HepG2 (cell line): ENCODE measurements at regions not wholly inside any gene's neighbourhood (a gene's known extent, or its start where the extent isn't known, plus 50 kb on each side); places are given as distances from the start of the nearest gene placed in this dataset.

ENCODE experiments used
- ATAC-seq: fragments of 200-7000 bp; cut with Tn5 transposase; 3 replicates; pipeline ENCODE4 v1.9.1; 2020; ENCODE audit warnings: mild to moderate bottlenecking, moderate library complexity
- BruUV-seq: library from RNA; stranded (reverse); fragments of 400-500 nt; replicated peaks from 2 replicates; lab custom pipeline; 2021; lab: Mats Ljungman, UMichigan
- CTCF ChIA-PET: fragments of 300-600 bp; formaldehyde crosslinking; extraction: SDS; loops from one replicate; lab custom pipeline; 2021; ENCODE audit warnings: low total read pairs, inconsistent platforms, low intra/inter-chr PET ratio; lab: Yijun Ruan, JAX
- POLR2A ChIA-PET: fragments of 350-600 bp; sonication (Branson Sonifier 250); formaldehyde crosslinking; loops from one replicate; lab custom pipeline; 2020; ENCODE audit warnings: antibody characterized with exemption, inconsistent platforms; lab: Yijun Ruan, JAX
- DNase-seq: peaks from one replicate; pipeline ENCODE4 v3.0.0-alpha.2; 2015; ENCODE audit warnings: low spot score
- FAIRE-seq: peaks from 3 replicates; lab custom pipeline; 2011; peaks lifted over from hg19 to GRCh38; lab: Jason Lieb, UNC
- H2AFZ ChIP-seq: one replicate; pipeline ENCODE4 v1.6.1; 2011; ENCODE audit warnings: low read length, inconsistent platforms
- H3K27ac ChIP-seq: fragments of 300-600 bp; 3 replicates; pipeline ENCODE4 v1.8.0; 2011; ENCODE audit warnings: mixed run types, mild to moderate bottlenecking, mixed read lengths, low read length, inconsistent platforms; ENCODE audit not compliant: insufficient read depth; ENCODE audit errors: extremely low read length
- H3K27me3 ChIP-seq, 2 experiments: fragments of 200-600 bp in 1 of 2; 2 replicates in 1 of 2; 3 replicates in 1 of 2; pipeline versions ENCODE4 v1.6.0 to v1.8.0; 2011; ENCODE audit warnings: low read length in 2 of 2, mild to moderate bottlenecking in 2 of 2, moderate library complexity in 2 of 2, inconsistent platforms in 1 of 2; ENCODE audit not compliant: insufficient read depth in 2 of 2, control insufficient read depth in 1 of 2
- H3K36me3 ChIP-seq, 2 experiments: fragments of 200-600 bp in 1 of 2; replicated peaks in 1 of 2; 2 replicates in 1 of 2; 3 replicates in 1 of 2; pipeline versions ENCODE4 v1.5.1 to v1.8.0; 2011; ENCODE audit warnings: low read length in 2 of 2, inconsistent platforms in 1 of 2; ENCODE audit not compliant: insufficient read depth in 2 of 2, control insufficient read depth in 1 of 2
- H3K4me1 ChIP-seq: 2 replicates; pipeline ENCODE4 v1.5.1; 2012; ENCODE audit warnings: low read length, inconsistent platforms; ENCODE audit not compliant: insufficient read depth
- H3K4me2 ChIP-seq: 2 replicates; pipeline ENCODE4 v1.6.0; 2011; ENCODE audit warnings: low read depth, low read length, inconsistent platforms
- H3K4me3 ChIP-seq, 3 experiments: fragments of 200-600 bp in 1 of 3; sonication (generic), shearing (Covaris generic) in 1 of 3; replicated peaks in 1 of 3; 2 replicates each; pipeline ENCODE4 v1.5.1; 2011 to 2016; ENCODE audit warnings: low read length in 3 of 3, inconsistent platforms in 2 of 3, low read depth in 2 of 3, mild to moderate bottlenecking in 2 of 3, control low read depth in 1 of 3, mixed read lengths in 1 of 3; ENCODE audit not compliant: insufficient read depth in 1 of 3
- H3K79me2 ChIP-seq: one replicate; pipeline ENCODE4 v1.6.1; 2011; ENCODE audit warnings: low read length, inconsistent platforms; ENCODE audit not compliant: insufficient read depth
- H3K9ac ChIP-seq: 2 replicates; pipeline ENCODE4 v1.6.0; 2011; ENCODE audit warnings: mild to moderate bottlenecking, low read depth, low read length, inconsistent platforms; ENCODE audit not compliant: insufficient read depth
- H3K9me3 ChIP-seq: 2 replicates; pipeline ENCODE4 v1.5.1; 2012; ENCODE audit warnings: mild to moderate bottlenecking, low read length
- H4K20me1 ChIP-seq: 2 replicates; pipeline ENCODE4 v1.6.0; 2011; ENCODE audit warnings: inconsistent platforms, mild to moderate bottlenecking, low read length, moderate library complexity; ENCODE audit not compliant: insufficient read depth
- WGBS: methylation state at CpG from one replicate; pipeline ENCODE4 v1.1.6; 2017; ENCODE audit warnings: low lambda C conversion rate; 5-methylcytosine and 5-hydroxymethylcytosine counted together
- in situ Hi-C: cut with HindIII; loops from 2 replicates; pipeline ENCODE4 v1.10.0; 2017; ENCODE audit warnings: low pct_unique_long_range_greater_than_20kb; ENCODE audit not compliant: extremely low pct_ligation_motif_present
- intact Hi-C: fragments of 100-400 bp; cut with micrococcal nuclease; formaldehyde crosslinking; loops from one replicate; pipeline ENCODE4 v1.10.0; 2022; ENCODE audit not compliant: unreplicated experiment
- TF ChIP-seq, protein P1 (sequence below): sonication (generic); formaldehyde crosslinking; IDR thresholded peaks from 2 replicates; pipeline ENCODE4 v1.4.0; 2020; ENCODE audit warnings: missing genetic modification reagents, borderline replicate concordance
- TF ChIP-seq, protein P2 (sequence below), 2 experiments: fragments of 450-650 bp in 1 of 2; sonication (generic) in 1 of 2; formaldehyde crosslinking in 1 of 2; IDR thresholded peaks; 2 replicates each; pipeline versions ENCODE4 v1.6.1 to v1.8.0; 2016 to 2022; ENCODE audit warnings: antibody characterized with exemption in 1 of 2, mild to moderate bottlenecking in 1 of 2, missing genetic modification reagents in 1 of 2

DNA sequence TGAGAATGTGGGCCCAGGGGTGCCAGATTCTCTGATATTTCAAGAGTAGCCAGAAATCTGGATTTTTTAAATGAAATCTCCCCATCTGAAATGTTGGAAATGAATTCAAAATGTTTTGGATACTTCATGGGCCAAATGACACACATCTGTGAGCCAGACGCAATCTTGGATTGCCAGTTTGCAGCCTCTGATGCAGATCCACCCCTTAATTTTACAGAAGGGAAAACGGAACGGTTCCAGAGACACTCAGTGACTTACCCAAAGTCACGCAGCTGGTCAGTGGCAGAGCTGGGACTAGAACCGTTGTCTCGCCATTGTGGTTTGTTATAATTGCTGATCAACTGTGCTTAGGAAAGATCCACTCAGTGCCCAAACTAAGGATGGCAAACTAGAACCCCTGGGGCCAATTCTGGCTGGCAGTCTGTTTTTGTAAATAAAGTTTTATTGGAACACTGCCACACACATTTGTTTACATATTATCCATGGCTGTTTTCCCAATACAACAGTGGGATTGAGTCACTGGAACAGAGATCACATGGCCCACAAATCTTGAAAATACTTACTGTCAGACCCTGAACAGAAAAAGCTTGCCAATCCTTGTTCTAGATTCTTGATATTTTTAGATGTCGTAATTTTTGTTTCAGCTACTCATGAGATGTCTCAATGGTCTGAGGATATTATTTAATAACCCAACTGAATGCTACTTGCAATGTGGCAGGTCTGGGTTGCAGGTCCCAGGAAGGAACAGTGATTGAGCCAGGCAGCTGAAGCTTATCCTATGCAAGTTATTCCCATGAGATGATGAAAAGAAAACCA, 143.8 kb downstream of the AXIN2 start:
- H3K4me3 ChIP-seq, result no peak overlapping the region
- TF ChIP-seq, protein P1, sequence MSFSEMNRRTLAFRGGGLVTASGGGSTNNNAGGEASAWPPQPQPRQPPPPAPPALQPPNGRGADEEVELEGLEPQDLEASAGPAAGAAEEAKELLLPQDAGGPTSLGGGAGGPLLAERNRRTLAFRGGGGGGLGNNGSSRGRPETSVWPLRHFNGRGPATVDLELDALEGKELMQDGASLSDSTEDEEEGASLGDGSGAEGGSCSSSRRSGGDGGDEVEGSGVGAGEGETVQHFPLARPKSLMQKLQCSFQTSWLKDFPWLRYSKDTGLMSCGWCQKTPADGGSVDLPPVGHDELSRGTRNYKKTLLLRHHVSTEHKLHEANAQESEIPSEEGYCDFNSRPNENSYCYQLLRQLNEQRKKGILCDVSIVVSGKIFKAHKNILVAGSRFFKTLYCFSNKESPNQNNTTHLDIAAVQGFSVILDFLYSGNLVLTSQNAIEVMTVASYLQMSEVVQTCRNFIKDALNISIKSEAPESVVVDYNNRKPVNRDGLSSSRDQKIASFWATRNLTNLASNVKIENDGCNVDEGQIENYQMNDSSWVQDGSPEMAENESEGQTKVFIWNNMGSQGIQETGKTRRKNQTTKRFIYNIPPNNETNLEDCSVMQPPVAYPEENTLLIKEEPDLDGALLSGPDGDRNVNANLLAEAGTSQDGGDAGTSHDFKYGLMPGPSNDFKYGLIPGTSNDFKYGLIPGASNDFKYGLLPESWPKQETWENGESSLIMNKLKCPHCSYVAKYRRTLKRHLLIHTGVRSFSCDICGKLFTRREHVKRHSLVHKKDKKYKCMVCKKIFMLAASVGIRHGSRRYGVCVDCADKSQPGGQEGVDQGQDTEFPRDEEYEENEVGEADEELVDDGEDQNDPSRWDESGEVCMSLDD (CRISPR knock-in tag), result no peak
- TF ChIP-seq, protein P2, sequence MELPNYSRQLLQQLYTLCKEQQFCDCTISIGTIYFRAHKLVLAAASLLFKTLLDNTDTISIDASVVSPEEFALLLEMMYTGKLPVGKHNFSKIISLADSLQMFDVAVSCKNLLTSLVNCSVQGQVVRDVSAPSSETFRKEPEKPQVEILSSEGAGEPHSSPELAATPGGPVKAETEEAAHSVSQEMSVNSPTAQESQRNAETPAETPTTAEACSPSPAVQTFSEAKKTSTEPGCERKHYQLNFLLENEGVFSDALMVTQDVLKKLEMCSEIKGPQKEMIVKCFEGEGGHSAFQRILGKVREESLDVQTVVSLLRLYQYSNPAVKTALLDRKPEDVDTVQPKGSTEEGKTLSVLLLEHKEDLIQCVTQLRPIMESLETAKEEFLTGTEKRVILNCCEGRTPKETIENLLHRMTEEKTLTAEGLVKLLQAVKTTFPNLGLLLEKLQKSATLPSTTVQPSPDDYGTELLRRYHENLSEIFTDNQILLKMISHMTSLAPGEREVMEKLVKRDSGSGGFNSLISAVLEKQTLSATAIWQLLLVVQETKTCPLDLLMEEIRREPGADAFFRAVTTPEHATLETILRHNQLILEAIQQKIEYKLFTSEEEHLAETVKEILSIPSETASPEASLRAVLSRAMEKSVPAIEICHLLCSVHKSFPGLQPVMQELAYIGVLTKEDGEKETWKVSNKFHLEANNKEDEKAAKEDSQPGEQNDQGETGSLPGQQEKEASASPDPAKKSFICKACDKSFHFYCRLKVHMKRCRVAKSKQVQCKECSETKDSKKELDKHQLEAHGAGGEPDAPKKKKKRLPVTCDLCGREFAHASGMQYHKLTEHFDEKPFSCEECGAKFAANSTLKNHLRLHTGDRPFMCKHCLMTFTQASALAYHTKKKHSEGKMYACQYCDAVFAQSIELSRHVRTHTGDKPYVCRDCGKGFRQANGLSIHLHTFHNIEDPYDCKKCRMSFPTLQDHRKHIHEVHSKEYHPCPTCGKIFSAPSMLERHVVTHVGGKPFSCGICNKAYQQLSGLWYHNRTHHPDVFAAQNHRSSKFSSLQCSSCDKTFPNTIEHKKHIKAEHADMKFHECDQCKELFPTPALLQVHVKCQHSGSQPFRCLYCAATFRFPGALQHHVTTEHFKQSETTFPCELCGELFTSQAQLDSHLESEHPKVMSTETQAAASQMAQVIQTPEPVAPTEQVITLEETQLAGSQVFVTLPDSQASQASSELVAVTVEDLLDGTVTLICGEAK (IDR thresholded peaks at IDR 0.05), result peak; percentile 53
- TF ChIP-seq, protein P2 (CRISPR knock-in tag; IDR thresholded peaks at IDR 0.05), result peak; percentile 95
- WGBS, result 47% methylated on average over 7 of the region's 7 CpGs
- H3K27ac ChIP-seq, result no peak overlapping the region
- no peaks in the 10 kb centered on the region for H3K4me1 ChIP-seq
- no peak for ATAC-seq
- no peaks in the 10 kb centered on the region for H3K27me3 ChIP-seq
- BruUV-seq, result no TSS peak
- DNase-seq, result no peak
- intact Hi-C loops, result loop anchor here (5.0 kb wide), 1 partner anchor 380 kb away; no protein-coding TSS in a partner anchor
- H3K36me3 ChIP-seq, result no peaks in the 10 kb centered on the region
- FAIRE-seq, result no peak
- POLR2A ChIA-PET, result no interaction called here
- no peaks in the 10 kb centered on the region for H4K20me1 ChIP-seq
- in situ Hi-C loops, result no loop called here
- no peaks in the 10 kb centered on the region for H3K79me2 ChIP-seq
- H2AFZ ChIP-seq, result no peak overlapping the region
- H3K4me2 ChIP-seq, result no peak overlapping the region
- H3K9ac ChIP-seq, result no peak overlapping the region
- CTCF ChIA-PET, result no interaction called here
- no peaks in the 10 kb centered on the region for H3K9me3 ChIP-seq
